ENCODE measurements at regions not wholly inside any gene's neighbourhood (a gene's known extent, or its start where the extent isn't known, plus 50 kb on each side); places are given as distances from the start of the nearest gene placed in this dataset.

DNA sequence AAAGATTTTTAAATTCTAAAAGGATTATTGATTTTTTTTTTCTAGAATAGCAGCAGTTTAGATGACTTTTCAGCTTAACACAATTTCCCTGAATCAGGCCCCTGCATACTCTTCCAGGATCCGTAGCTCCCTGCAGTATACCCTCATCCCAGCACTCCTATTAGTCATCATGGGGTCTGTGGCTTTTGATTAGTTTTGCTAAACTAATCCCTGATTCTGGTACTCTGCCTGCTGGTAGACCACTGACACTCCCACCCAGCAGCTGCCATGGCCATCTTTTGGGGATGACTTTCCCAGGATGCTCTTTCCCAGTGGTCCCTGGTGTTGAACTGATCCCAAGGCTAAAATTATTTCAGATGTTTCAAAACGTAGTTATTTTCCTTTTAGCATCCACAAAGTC, 802.0 kb downstream of the RAPGEF2 start:
- Histone ChIP-seq H3K4me3 (replicated peaks in 1 of 3; ENCODE audit: insufficient read depth in 1 of 3, low read depth in 2 of 3, low read length in 3 of 3) (no peak overlapping the region), H3K79me2 (ENCODE audit: insufficient read depth, low read length) (no peaks in the 10 kb centered on the region), H3K4me1 (ENCODE audit: insufficient read depth, low read length) (no peaks in the 10 kb centered on the region), H2AFZ (ENCODE audit: low read length) (no peak overlapping the region), H4K20me1 (ENCODE audit: insufficient read depth, low read length) (no peaks in the 10 kb centered on the region), H3K27me3 (ENCODE audit: control insufficient read depth in 1 of 2, insufficient read depth in 2 of 2, low read length in 2 of 2) (no peaks in the 10 kb centered on the region; a peak in 1 of 5 replicates), H3K36me3 (replicated peaks in 1 of 2; ENCODE audit: control insufficient read depth in 1 of 2, insufficient read depth in 2 of 2, low read length in 2 of 2) (no peaks in the 10 kb centered on the region), H3K4me2 (ENCODE audit: low read depth, low read length) (no peak overlapping the region), H3K9me3 (ENCODE audit: low read length) (no peaks in the 10 kb centered on the region), H3K27ac (ENCODE audit: extremely low read length, insufficient read depth, low read length) (no peak overlapping the region), H3K9ac (ENCODE audit: insufficient read depth, low read depth, low read length) (no peak overlapping the region)
- POLR2A ChIA-PET: no interaction called here
- 0% methylated on average over 2 of the region's 2 CpGs for WGBS (ENCODE audit: low lambda C conversion rate)
- CTCF ChIA-PET (ENCODE audit: low intra/inter-chr PET ratio, low total read pairs): no interaction called here
- DNase-seq (ENCODE audit: low spot score) (no peak), ATAC-seq (no peak), FAIRE-seq (no peak)
- intact Hi-C loops (cut with micrococcal nuclease; ENCODE audit: unreplicated experiment) (no loop called here), in situ Hi-C loops (cut with HindIII; ENCODE audit: extremely low pct_ligation_motif_present, low pct_unique_long_range_greater_than_20kb) (no loop called here)
- no TSS peak for BruUV-seq (replicated peaks)
- TF ChIP-seq ZSCAN21 (CRISPR knock-in tag; IDR thresholded peaks at IDR 0.05; ENCODE audit: borderline replicate concordance): no peak
- TF ChIP-seq, protein P1, sequence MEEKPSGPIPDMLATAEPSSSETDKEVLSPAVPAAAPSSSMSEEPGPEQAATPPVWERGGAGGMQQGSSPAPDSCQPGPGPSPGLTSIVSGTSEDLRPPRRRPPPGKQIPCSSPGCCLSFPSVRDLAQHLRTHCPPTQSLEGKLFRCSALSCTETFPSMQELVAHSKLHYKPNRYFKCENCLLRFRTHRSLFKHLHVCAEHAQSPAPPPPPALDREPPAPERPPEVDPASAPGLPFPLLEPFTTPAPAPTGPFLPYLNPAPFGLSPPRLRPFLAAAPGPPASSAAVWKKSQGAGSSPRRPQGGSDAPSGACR (CRISPR knock-in tag; IDR thresholded peaks at IDR 0.05): no peak
- no peak for TF ChIP-seq POLR2AphosphoS2 (IDR thresholded peaks at IDR 0.05; ENCODE audit: low read depth, low read length)
- TF ChIP-seq JUN (CRISPR knock-in tag; IDR thresholded peaks at IDR 0.05): no peak
- TF ChIP-seq, protein P2, sequence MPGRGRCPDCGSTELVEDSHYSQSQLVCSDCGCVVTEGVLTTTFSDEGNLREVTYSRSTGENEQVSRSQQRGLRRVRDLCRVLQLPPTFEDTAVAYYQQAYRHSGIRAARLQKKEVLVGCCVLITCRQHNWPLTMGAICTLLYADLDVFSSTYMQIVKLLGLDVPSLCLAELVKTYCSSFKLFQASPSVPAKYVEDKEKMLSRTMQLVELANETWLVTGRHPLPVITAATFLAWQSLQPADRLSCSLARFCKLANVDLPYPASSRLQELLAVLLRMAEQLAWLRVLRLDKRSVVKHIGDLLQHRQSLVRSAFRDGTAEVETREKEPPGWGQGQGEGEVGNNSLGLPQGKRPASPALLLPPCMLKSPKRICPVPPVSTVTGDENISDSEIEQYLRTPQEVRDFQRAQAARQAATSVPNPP (CRISPR knock-in tag; IDR thresholded peaks at IDR 0.05): no peak
- no peak for TF ChIP-seq SETDB1 (CRISPR knock-in tag; IDR thresholded peaks at IDR 0.05; ENCODE audit: borderline replicate concordance)
- TF ChIP-seq HNF4G (IDR thresholded peaks at IDR 0.05; ENCODE audit: borderline replicate concordance, low read depth, low read length): no peak
- no peak for TF ChIP-seq HNF4G (CRISPR knock-in tag; IDR thresholded peaks at IDR 0.05; ENCODE audit: borderline replicate concordance, low read depth)
- TF ChIP-seq ZFX (CRISPR knock-in tag; IDR thresholded peaks at IDR 0.05; ENCODE audit: low read depth): no peak
- no peak for TF ChIP-seq PHB2 (IDR thresholded peaks at IDR 0.05; ENCODE audit: partially characterized antibody)
- TF ChIP-seq, protein P3, sequence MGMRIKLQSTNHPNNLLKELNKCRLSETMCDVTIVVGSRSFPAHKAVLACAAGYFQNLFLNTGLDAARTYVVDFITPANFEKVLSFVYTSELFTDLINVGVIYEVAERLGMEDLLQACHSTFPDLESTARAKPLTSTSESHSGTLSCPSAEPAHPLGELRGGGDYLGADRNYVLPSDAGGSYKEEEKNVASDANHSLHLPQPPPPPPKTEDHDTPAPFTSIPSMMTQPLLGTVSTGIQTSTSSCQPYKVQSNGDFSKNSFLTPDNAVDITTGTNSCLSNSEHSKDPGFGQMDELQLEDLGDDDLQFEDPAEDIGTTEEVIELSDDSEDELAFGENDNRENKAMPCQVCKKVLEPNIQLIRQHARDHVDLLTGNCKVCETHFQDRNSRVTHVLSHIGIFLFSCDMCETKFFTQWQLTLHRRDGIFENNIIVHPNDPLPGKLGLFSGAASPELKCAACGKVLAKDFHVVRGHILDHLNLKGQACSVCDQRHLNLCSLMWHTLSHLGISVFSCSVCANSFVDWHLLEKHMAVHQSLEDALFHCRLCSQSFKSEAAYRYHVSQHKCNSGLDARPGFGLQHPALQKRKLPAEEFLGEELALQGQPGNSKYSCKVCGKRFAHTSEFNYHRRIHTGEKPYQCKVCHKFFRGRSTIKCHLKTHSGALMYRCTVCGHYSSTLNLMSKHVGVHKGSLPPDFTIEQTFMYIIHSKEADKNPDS (CRISPR knock-in tag; IDR thresholded peaks at IDR 0.05): no peak
